ENCODE measurements at regions not wholly inside any gene's neighbourhood (a gene's known extent, or its start where the extent isn't known, plus 50 kb on each side); places are given as distances from the start of the nearest gene placed in this dataset.
"Not testable (repeated sequence)": the region's sequence is repeated elsewhere in the genome, so short reads cannot be mapped to it uniquely, and the experiment has no call there.

GRCh38 chr3:194038960-194039359, 97.0 kb upstream of the HES1 start:
- no peak for DNase-seq (ENCODE audit: extremely low read depth in 1 of 11, low read depth in 9 of 11, low spot score in 4 of 11)

DNA sequence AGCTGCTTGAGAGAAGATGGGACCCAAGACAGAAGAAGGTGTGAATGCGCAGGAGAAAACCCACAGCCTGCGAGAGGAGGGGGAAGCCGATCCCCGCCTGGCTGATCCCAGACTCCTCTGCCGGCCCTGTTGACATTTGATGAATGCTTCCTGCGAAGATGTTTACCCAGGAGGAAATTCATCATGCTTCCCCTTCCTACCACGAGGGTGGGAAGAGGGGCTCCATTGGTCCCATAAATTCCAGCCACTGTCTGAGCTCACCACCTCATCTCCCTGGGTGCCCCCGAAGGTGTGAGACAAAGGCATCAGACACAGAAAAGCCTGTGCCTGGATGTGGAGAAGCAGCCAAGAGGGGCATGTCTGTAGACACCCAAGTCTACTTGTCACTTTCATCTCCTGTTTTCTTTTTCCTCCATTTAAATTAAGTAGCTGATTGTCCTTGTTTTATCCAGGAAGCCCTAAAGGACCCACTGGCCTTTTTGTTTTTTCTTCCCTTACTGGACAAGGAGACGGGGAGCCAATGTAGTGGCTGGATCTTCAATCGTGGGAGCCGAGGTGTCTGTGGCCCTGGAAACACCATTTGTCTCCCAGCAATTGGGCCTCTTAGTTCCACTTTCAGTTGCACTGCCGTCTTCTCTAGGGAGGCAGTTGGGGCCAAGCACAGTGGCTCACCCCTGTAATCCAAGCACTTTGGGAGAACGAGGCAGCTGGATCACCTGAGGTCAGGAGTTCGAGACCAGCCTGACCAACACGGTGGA, 95.3 kb upstream of the HES1 start:
- peak in 1 of 11 donors; percentile 49 for DNase-seq (ENCODE audit: extremely low read depth in 1 of 11, low read depth in 9 of 11, low spot score in 4 of 11)

- peak in 4 of 11 donors; percentile 29 to 43 (median 36) for DNase-seq (ENCODE audit: extremely low read depth in 1 of 11, low read depth in 9 of 11, low spot score in 4 of 11)
Observed at GRCh38 chr3:194042927-194043326, 93.0 kb upstream of the HES1 start.

DNA sequence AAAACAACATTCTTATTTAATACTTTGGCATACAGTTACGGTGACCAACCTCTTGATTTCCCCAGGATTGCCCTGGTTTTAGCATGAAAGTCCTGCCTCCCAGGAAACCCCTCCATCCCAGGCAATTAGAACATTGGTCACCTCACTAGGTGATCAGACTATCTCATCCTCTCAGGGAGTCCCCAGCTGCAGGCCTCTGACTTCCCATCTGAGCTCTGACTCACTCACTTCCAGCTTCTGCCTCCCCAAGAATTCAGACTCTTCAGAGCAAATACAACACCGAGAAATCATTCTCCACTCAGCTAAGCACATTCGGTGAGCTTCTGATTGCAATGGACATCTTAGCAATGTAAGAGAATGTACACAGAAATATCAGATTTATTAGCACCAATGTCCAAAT, 92.4 kb upstream of the HES1 start:
- DNase-seq (ENCODE audit: extremely low read depth in 1 of 11, low read depth in 9 of 11, low spot score in 4 of 11): no peak

- DNase-seq (ENCODE audit: extremely low read depth in 1 of 11, low read depth in 9 of 11, low spot score in 4 of 11): no peak
Observed at GRCh38 chr3:194045289-194045688, 90.7 kb upstream of the HES1 start.

DNA sequence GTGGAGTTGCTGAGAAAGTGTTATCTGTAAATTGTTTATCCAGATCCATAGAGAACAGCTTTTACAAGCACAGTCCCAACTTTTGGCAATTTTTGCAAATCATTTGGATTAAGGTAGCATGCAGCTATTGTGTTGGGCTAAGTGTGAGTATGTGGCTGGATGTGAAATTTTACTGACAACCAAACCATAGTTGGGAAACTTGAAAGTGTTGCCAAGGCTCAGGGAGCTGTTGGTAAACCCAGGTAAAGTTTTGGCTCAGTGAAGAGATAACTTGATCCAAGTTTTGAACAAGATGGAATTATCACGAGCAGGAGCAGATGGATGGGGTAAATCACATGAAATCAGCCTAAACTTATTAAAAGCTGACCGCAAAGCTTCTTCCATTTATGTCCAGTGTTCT, 90.0 kb upstream of the HES1 start:
- no peak for DNase-seq (ENCODE audit: extremely low read depth in 1 of 11, low read depth in 9 of 11, low spot score in 4 of 11)

GRCh38 chr3:194046531-194046930, 89.4 kb upstream of the HES1 start:
- DNase-seq (ENCODE audit: extremely low read depth in 1 of 11, low read depth in 9 of 11, low spot score in 4 of 11): no peak

DNA sequence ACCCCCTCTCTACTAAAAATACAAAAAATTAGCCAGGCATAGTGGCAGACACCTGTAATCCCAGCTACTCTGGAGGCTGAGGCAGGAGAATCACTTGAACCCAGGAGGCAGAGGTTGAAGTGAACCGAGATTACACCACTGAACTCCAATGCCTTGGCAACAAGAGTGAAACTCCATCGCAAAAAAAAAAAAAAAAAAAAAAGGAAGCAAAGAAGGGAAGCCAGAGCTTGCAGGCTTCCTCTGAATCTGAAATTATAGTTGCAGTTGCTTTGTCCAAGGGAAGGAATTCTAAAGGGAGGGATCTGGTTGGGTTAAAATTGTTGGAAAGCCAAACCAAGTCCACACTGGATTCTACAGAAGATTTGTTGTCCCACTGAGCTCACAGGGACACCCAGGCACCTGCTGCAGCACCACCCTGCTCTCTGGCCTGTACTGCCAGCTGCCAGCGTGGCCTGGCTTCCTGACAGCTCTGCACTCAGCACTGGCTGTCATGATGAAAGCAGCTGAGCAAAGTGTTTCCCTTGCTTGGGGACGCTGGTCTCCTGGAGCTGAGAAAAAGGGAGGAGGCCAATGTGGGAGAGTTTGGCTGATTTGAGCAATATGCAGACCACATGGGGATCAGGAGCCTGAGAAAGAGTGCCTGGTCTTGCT, 88.8 kb upstream of the HES1 start:
- no peak for DNase-seq (ENCODE audit: extremely low read depth in 1 of 11, low read depth in 9 of 11, low spot score in 4 of 11)

GRCh38 chr3:194049394-194049793, 86.6 kb upstream of the HES1 start:
- DNase-seq (ENCODE audit: extremely low read depth in 1 of 11, low read depth in 9 of 11, low spot score in 4 of 11): no peak

- DNase-seq (ENCODE audit: extremely low read depth in 1 of 11, low read depth in 9 of 11, low spot score in 4 of 11): no peak
Observed at GRCh38 chr3:194050782-194051320, 85.1 kb upstream of the HES1 start.

- DNase-seq (ENCODE audit: extremely low read depth in 1 of 11, low read depth in 9 of 11, low spot score in 4 of 11): no peak
Observed at GRCh38 chr3:194051366-194052149, 84.4 kb upstream of the HES1 start.

DNA sequence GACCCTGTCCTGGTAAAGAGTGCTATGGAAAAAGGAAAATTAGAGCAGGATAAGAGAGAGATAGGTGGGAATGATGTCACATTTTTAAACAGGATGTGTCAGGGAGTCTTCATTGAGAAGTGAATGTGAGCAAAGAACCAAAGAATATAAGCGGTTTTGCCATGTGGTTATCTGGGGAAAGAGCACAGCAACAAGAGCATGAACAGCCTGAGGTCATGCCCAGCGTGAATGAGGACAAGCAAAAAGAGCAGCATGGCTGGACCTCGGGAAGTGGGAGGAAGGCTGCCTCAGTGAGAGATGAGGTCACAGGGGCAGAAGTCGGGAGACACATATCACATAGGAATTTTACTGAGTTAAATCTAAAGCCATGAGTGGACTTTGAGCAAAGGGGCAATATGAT, 82.8 kb upstream of the HES1 start:
- DNase-seq (ENCODE audit: extremely low read depth in 1 of 11, low read depth in 9 of 11, low spot score in 4 of 11): no peak

GRCh38 chr3:194054016-194054415, 81.9 kb upstream of the HES1 start:
- DNase-seq (ENCODE audit: extremely low read depth in 1 of 11, low read depth in 9 of 11, low spot score in 4 of 11): no peak

DNA sequence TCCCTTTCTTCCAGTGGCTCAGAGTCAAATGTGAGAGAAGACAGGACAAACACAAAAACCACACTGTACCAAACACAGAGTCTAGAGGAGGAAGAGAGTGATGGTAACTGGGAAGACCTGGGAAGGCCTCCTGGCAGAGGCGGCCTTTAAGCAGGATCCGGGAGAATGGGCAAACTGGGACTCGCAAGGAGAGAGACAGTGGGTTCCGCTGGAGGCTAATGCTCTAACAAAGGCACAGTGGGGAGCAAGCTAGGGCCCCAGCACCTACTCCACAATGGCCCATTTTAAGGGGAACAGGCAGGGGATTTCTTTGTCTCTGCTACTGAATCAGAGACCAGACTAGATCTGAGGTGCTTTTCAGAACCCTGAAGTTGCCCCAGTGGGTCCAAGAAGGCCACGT, 81.4 kb upstream of the HES1 start:
- DNase-seq (ENCODE audit: extremely low read depth in 1 of 11, low read depth in 9 of 11, low spot score in 4 of 11): no peak

- no peak for DNase-seq (ENCODE audit: extremely low read depth in 1 of 11, low read depth in 9 of 11, low spot score in 4 of 11)
Observed at GRCh38 chr3:194054961-194055360, 81.0 kb upstream of the HES1 start.

DNA sequence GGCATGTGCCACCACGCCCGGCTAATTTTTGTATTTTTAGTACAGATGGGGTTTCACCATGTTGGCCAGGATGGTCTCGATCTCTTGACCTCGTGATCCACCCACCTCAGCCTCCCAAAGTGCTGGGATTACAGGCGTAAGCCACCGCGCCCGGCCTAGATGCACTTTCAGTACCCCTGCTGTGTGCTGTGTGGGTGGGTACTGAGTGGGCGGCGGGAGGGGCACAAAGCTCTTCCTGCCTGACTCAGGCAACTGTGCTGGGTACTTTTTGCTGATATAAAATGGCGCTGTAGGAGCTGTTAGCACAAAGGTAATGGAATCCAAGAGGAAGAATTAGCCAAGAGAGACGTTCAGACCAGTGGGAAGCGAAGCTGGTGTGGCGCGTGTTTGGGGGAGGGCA, 79.6 kb upstream of the HES1 start:
- not testable (repeated sequence) for DNase-seq (ENCODE audit: extremely low read depth in 1 of 11, low read depth in 9 of 11, low spot score in 4 of 11)

- no peak for DNase-seq (ENCODE audit: extremely low read depth in 1 of 11, low read depth in 9 of 11, low spot score in 4 of 11)
Observed at GRCh38 chr3:194056731-194057415, 79.1 kb upstream of the HES1 start.

DNA sequence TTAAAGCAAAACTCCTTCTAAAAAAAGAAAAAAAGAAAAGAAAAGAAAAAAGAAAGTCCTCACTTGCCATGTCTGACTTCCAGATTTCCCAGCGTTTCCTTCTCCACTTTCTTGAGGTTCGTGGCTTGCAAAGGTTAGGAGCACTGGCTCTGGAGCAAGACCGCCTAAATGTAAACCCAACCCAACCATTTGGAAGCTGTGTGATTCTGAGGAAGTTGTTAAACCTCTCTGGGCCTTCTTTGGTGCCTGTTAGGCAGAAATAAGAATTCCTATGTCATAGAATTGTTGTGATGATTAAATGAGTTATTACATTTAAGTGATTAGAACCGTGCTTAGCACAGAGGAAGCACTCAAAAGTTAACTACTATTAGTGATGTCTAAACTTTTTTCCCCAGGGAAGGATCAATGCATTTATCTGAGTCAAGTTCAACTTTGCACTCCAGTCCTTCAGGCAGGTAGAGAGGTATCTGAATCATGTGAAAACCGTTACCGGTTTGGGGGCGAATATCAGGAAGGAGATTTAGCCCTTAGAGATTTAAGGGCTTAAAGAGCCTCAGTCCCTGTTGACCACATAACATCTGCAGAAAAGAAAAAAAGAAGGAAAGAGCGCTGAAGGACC, 78.3 kb upstream of the HES1 start:
- DNase-seq (ENCODE audit: extremely low read depth in 1 of 11, low read depth in 9 of 11, low spot score in 4 of 11): no peak

DNA sequence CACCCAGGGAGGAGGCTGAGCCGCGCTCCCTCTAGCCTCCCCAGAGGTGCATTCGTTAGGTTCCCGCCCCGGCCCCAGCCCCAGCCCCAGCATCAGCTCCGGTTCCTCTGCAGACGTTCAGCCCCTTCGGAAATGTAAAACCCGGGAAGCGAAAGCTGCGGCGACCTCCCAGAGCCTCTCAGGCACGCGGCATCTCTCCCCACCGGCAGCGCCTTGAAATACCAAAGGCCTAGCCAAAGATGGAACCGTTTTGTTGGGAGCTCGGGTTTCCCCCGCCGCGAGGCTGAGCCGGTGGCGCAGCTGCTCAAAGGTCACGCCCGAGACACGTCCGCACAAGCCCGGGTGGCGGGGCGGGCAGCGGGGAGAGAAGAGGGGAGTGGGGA, 77.8 kb upstream of the HES1 start:
- DNase-seq (ENCODE audit: extremely low read depth in 1 of 11, low read depth in 9 of 11, low spot score in 4 of 11): peak in 6 of 11 donors; percentile 49 to 76 (median 60)

All from renal cortex interstitium (tissue), 11 donors.